Mesothelial cell of epicardium (in vitro differentiated cells): ENCODE measurements at regions not wholly inside any gene's neighbourhood (a gene's known extent, or its start where the extent isn't known, plus 50 kb on each side); places are given as distances from the start of the nearest gene placed in this dataset.

Source experiments
- DNase-seq, 2 experiments: peaks; one replicate each; pipeline ENCODE4 v3.0.0; 2021; ENCODE audit warnings: low spot score in 2 of 2; ENCODE audit not compliant: unreplicated experiment in 2 of 2
- H3K27ac Mint-ChIP-seq: 2 replicates; pipeline ENCODE4 v1.8.0; 2021; ENCODE audit warnings: mixed read lengths
- H3K27me3 Mint-ChIP-seq: 2 replicates; pipeline ENCODE4 v1.8.0; 2021; ENCODE audit warnings: low read depth, mixed read lengths
- H3K36me3 Mint-ChIP-seq: 2 replicates; pipeline ENCODE4 v1.8.0; 2021; ENCODE audit warnings: mixed read lengths
- H3K4me1 Mint-ChIP-seq: 2 replicates; pipeline ENCODE4 v1.8.0; 2021; ENCODE audit warnings: mixed read lengths
- H3K4me3 Mint-ChIP-seq: 2 replicates; pipeline ENCODE4 v1.8.0; 2021; ENCODE audit warnings: mild to moderate bottlenecking, moderate library complexity, mixed read lengths
- H3K9me3 Mint-ChIP-seq: 2 replicates; pipeline ENCODE4 v1.8.0; 2021; ENCODE audit warnings: mixed read lengths
- CTCF ChIP-seq: fragments of 200-600 bp; sonication (generic); IDR thresholded peaks from one replicate; pipeline ENCODE4 v1.5.0; 2021; ENCODE audit warnings: antibody characterized with exemption; ENCODE audit not compliant: unreplicated experiment

GRCh38 chr11:11020219-11020726, 162.4 kb upstream of the ZBED5 start:
- Mint-ChIP-seq H3K4me3 (no peak overlapping the region), H3K4me1 (peaks cover 14% of the 10 kb centered on the region), H3K27me3 (no peaks in the 10 kb centered on the region), H3K36me3 (no peaks in the 10 kb centered on the region), H3K9me3 (no peaks in the 10 kb centered on the region), H3K27ac (no peak overlapping the region)
- DNase-seq: no peak
- no peak for TF ChIP-seq CTCF

GRCh38 chr11:11016943-11017342, 159.1 kb upstream of the ZBED5 start:
- Mint-ChIP-seq H3K9me3 (peaks cover 7% of the 10 kb centered on the region), H3K36me3 (no peaks in the 10 kb centered on the region), H3K27ac (no peak overlapping the region), H3K4me1 (peaks cover 14% of the 10 kb centered on the region), H3K27me3 (no peaks in the 10 kb centered on the region), H3K4me3 (no peak overlapping the region)
- no peak for DNase-seq
- no peak for TF ChIP-seq CTCF

- no peak for TF ChIP-seq CTCF
- peaks cover 3% of the 10 kb centered on the region for H3K27me3 Mint-ChIP-seq
- no peak overlapping the region for H3K27ac Mint-ChIP-seq
- no peaks in the 10 kb centered on the region for H3K36me3 Mint-ChIP-seq
- no peak overlapping the region for H3K4me3 Mint-ChIP-seq
- peaks cover 7% of the 10 kb centered on the region for H3K9me3 Mint-ChIP-seq
- no peak for DNase-seq
- H3K4me1 Mint-ChIP-seq: peaks cover 16% of the 10 kb centered on the region
These were observed 158.2 kb upstream of the ZBED5 start for GRCh38 chr11:11016068-11016467.

GRCh38 chr11:11011617-11012016, 153.8 kb upstream of the ZBED5 start:
- peaks cover 20% of the 10 kb centered on the region for H3K4me1 Mint-ChIP-seq
- no peak for DNase-seq
- H3K27ac Mint-ChIP-seq: no peak overlapping the region
- H3K36me3 Mint-ChIP-seq: no peaks in the 10 kb centered on the region
- no peak overlapping the region for H3K4me3 Mint-ChIP-seq
- TF ChIP-seq CTCF: no peak
- H3K27me3 Mint-ChIP-seq: peaks cover 19% of the 10 kb centered on the region
- peaks cover 7% of the 10 kb centered on the region for H3K9me3 Mint-ChIP-seq

- H3K9me3 Mint-ChIP-seq: peaks cover 15% of the 10 kb centered on the region
- H3K4me1 Mint-ChIP-seq: peaks cover 12% of the 10 kb centered on the region
- H3K36me3 Mint-ChIP-seq: no peaks in the 10 kb centered on the region
- peaks cover 19% of the 10 kb centered on the region for H3K27me3 Mint-ChIP-seq
- no peak overlapping the region for H3K27ac Mint-ChIP-seq
- no peak for TF ChIP-seq CTCF
- H3K4me3 Mint-ChIP-seq: no peak overlapping the region
- no peak for DNase-seq
These were observed 152.8 kb upstream of the ZBED5 start for GRCh38 chr11:11010624-11011127.

- no peaks in the 10 kb centered on the region for H3K36me3 Mint-ChIP-seq
- no peak for TF ChIP-seq CTCF
- no peak overlapping the region for H3K4me3 Mint-ChIP-seq
- DNase-seq: no peak
- peaks cover 12% of the 10 kb centered on the region for H3K4me1 Mint-ChIP-seq
- peaks cover 29% of the 10 kb centered on the region for H3K27me3 Mint-ChIP-seq
- H3K27ac Mint-ChIP-seq: no peak overlapping the region
- peaks cover 18% of the 10 kb centered on the region for H3K9me3 Mint-ChIP-seq
These were observed 151.3 kb upstream of the ZBED5 start for GRCh38 chr11:11009179-11009578.
